KOPT-K1 (cell line): ENCODE measurements at regions not wholly inside any gene's neighbourhood (a gene's known extent, or its start where the extent isn't known, plus 50 kb on each side); places are given as distances from the start of the nearest gene placed in this dataset.

ENCODE experiments used
- H3K27ac ChIP-seq: fragments of 200-600 bp; sonication (generic); 2 replicates; pipeline ENCODE4 v1.5.1; 2016; ENCODE audit warnings: antibody characterized with exemption, mild to moderate bottlenecking, low read depth, low read length; ENCODE audit not compliant: poor library complexity, severe bottlenecking
- H3K36me3 ChIP-seq: fragments of 200-600 bp; sonication (generic); 2 replicates; pipeline ENCODE4 v1.5.1; 2017; ENCODE audit warnings: antibody characterized with exemption, mild to moderate bottlenecking, low read length, moderate library complexity; ENCODE audit not compliant: insufficient read depth
- H3K9me3 ChIP-seq: fragments of 200-600 bp; sonication (generic); 2 replicates; pipeline ENCODE4 v1.5.1; 2017; ENCODE audit warnings: antibody characterized with exemption, low read length, mild to moderate bottlenecking; ENCODE audit not compliant: insufficient read depth, poor library complexity, severe bottlenecking

DNA sequence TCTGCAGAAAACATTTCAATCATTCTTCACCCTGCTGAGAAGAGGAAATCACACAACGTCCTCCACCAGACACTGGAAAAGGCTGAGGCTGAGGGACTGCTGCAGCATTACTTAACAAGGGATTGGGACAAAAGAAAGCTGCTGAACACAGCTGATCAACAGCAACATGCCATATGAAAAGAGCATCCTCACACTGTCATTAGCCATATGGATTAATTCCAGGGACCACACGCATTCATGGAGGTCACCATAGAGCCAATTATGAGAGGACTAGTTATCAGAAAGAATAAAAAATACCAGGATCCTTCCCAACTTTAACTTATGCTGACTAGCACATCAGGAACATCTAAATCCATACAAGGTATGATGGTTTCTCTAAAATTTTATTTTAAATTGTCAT lies 825.0 kb downstream of the NLGN4Y start:
- H3K36me3 ChIP-seq: no peaks in the 10 kb centered on the region
- H3K9me3 ChIP-seq: no peaks in the 10 kb centered on the region
- H3K27ac ChIP-seq: no peak overlapping the region

DNA sequence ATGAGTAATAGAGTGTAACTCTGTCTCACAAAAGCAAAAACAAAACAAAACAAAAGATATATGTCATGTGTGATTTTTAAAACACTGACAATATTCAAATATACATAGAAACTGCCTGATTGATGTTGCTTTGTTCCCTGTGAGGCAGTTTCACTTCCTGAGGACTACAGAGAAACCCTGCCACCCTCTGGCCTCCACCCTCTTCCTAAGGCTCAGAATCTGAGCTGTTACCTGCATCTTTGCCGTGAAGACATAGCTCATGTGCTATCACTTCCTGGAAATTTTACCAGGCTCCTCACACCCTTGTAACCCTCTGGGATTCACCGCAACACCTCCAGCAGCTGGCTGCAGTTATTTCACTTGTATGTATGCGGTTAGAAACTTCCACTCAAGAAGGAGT lies 831.0 kb downstream of the NLGN4Y start:
- Histone ChIP-seq H3K27ac (no peak overlapping the region), H3K9me3 (no peaks in the 10 kb centered on the region), H3K36me3 (no peaks in the 10 kb centered on the region)

DNA sequence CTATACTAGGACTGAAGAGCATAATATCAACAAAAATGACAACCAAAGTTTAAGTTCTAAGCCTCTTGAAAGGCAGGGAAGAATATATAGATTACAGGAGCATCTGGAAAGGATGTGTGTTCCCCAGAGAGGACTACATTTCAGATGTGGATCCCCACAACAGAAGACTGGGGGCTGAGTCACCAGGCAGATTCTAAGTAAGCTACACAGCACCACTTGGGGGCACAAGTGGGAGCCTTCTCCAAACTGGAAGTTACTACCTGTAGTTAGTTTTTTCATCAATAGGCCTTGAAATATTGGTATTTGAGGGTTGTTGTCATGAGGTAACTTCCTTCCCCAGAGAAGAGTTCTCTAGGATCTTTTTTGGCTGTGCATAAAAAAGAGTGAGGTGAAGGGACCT lies 836.1 kb downstream of the NLGN4Y start:
- Histone ChIP-seq H3K36me3 (no peaks in the 10 kb centered on the region), H3K27ac (no peak overlapping the region), H3K9me3 (no peaks in the 10 kb centered on the region)

GRCh38 chrY:15364996-15365395 lies 840.7 kb downstream of the NLGN4Y start:
- H3K9me3 ChIP-seq: no peaks in the 10 kb centered on the region

GRCh38 chrY:15368786-15369185 lies 844.5 kb downstream of the NLGN4Y start:
- Histone ChIP-seq H3K36me3 (no peaks in the 10 kb centered on the region), H3K27ac (no peak overlapping the region), H3K9me3 (no peaks in the 10 kb centered on the region)

More at GRCh38 chrY:15364996-15365395, 840.7 kb downstream of the NLGN4Y start:
- Histone ChIP-seq H3K27ac (no peak overlapping the region), H3K36me3 (no peaks in the 10 kb centered on the region)

- Histone ChIP-seq H3K9me3 (no peaks in the 10 kb centered on the region), H3K27ac (no peak overlapping the region), H3K36me3 (no peaks in the 10 kb centered on the region)
These were observed 860.8 kb downstream of the NLGN4Y start for GRCh38 chrY:15385178-15385577.

- no peaks in the 10 kb centered on the region for H3K9me3 ChIP-seq
- no peaks in the 10 kb centered on the region for H3K36me3 ChIP-seq
- H3K27ac ChIP-seq: no peak overlapping the region
These were observed 873.4 kb downstream of the NLGN4Y start for GRCh38 chrY:15397556-15398280.

DNA sequence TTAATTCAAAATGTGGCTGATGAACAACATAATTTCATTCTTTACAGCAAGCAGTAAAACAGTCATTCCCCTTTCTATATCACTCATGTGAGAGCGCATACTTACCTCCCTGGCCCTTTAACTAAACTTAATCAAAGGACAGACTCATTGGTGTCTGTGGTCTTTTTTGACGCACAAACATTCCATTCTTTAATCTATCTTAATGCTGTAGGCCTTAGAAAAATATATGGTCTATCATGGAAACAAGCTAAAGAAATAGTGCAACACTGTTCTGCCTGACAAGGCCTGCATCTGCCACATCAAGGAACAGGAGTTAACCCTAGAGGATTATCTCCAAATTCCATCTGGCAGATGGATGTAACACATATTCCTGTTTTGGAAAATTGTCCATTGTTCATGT lies 878.1 kb downstream of the NLGN4Y start:
- no peaks in the 10 kb centered on the region for H3K9me3 ChIP-seq

GRCh38 chrY:15404551-15404950 lies 880.2 kb downstream of the NLGN4Y start:
- Histone ChIP-seq H3K27ac (no peak overlapping the region), H3K36me3 (no peaks in the 10 kb centered on the region), H3K9me3 (no peaks in the 10 kb centered on the region)

More for the DNA sequence above, 878.1 kb downstream of the NLGN4Y start:
- no peaks in the 10 kb centered on the region for H3K36me3 ChIP-seq
- no peak overlapping the region for H3K27ac ChIP-seq

- H3K27ac ChIP-seq: no peak overlapping the region
- no peaks in the 10 kb centered on the region for H3K9me3 ChIP-seq
- H3K36me3 ChIP-seq: no peaks in the 10 kb centered on the region
These were observed 890.8 kb downstream of the NLGN4Y start for GRCh38 chrY:15415165-15415564.

DNA sequence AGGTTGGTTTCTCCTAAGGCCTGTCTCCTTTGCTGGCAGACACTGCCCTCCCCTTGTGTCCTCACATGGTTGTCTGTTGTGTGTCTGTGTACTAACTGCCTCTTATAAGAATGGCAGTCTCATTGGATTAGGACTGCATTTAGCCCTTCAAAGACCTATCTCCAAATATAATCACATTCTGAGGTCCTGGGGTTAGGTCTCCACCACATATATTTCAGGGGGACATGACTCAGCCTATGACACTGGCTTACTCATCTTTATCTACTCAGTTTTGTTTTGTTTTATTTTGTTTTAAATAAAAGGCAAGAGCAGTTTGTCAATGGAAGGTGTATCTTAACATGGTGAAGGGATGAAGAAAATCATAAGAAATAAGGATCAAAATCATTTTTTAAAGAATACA lies 894.3 kb downstream of the NLGN4Y start:
- H3K36me3 ChIP-seq: no peaks in the 10 kb centered on the region
- no peaks in the 10 kb centered on the region for H3K9me3 ChIP-seq
- no peak overlapping the region for H3K27ac ChIP-seq

- Histone ChIP-seq H3K36me3 (no peaks in the 10 kb centered on the region), H3K9me3 (no peaks in the 10 kb centered on the region), H3K27ac (peak overlapping the region; percentile 88)
These were observed 900.4 kb downstream of the NLGN4Y start for GRCh38 chrY:15424665-15425132.

GRCh38 chrY:15440021-15440695 lies 915.8 kb downstream of the NLGN4Y start:
- peaks cover 17% of the 10 kb centered on the region for H3K9me3 ChIP-seq
- peak overlapping the region; percentile 47 for H3K27ac ChIP-seq
- no peaks in the 10 kb centered on the region for H3K36me3 ChIP-seq

GRCh38 chrY:15440696-15441408 lies 916.5 kb downstream of the NLGN4Y start:
- Histone ChIP-seq H3K27ac (peak overlapping the region; percentile 47), H3K9me3 (peaks cover 17% of the 10 kb centered on the region)

GRCh38 chrY:15441878-15442277 lies 917.5 kb downstream of the NLGN4Y start:
- H3K27ac ChIP-seq: peak overlapping the region; percentile 47
- H3K9me3 ChIP-seq: peaks cover 13% of the 10 kb centered on the region
- H3K36me3 ChIP-seq: no peaks in the 10 kb centered on the region

More at GRCh38 chrY:15440696-15441408, 916.5 kb downstream of the NLGN4Y start:
- H3K36me3 ChIP-seq: no peaks in the 10 kb centered on the region
